Endothelial cell (in vitro differentiated cells): ENCODE measurements at regions not wholly inside any gene's neighbourhood (a gene's known extent, or its start where the extent isn't known, plus 50 kb on each side); places are given as distances from the start of the nearest gene placed in this dataset.
"Not testable (repeated sequence)": the region's sequence is repeated elsewhere in the genome, so short reads cannot be mapped to it uniquely, and the experiment has no call there.

Experiments
- DNase-seq: peaks from one replicate; pipeline ENCODE4 v3.0.0; 2021; ENCODE audit warnings: low spot score
- H3K27ac Mint-ChIP-seq: one replicate; pipeline ENCODE4 v1.8.0; 2021; ENCODE audit warnings: mixed read lengths, inconsistent platforms; ENCODE audit not compliant: unreplicated experiment
- H3K27me3 Mint-ChIP-seq: one replicate; pipeline ENCODE4 v1.8.0; 2021; ENCODE audit warnings: mild to moderate bottlenecking, moderate library complexity, mixed read lengths, inconsistent platforms; ENCODE audit not compliant: unreplicated experiment
- H3K36me3 Mint-ChIP-seq: one replicate; pipeline ENCODE4 v1.8.0; 2021; ENCODE audit warnings: mild to moderate bottlenecking, low read depth, mixed read lengths, inconsistent platforms; ENCODE audit not compliant: unreplicated experiment
- H3K4me1 Mint-ChIP-seq: one replicate; pipeline ENCODE4 v1.8.0; 2021; ENCODE audit warnings: mild to moderate bottlenecking, mixed read lengths, inconsistent platforms; ENCODE audit not compliant: unreplicated experiment
- H3K4me3 Mint-ChIP-seq: one replicate; pipeline ENCODE4 v1.8.0; 2021; ENCODE audit warnings: mild to moderate bottlenecking, mixed read lengths, inconsistent platforms; ENCODE audit not compliant: unreplicated experiment
- H3K9me3 Mint-ChIP-seq: one replicate; pipeline ENCODE4 v1.8.0; 2021; ENCODE audit warnings: mixed read lengths, inconsistent platforms; ENCODE audit not compliant: unreplicated experiment
- CTCF ChIP-seq: fragments of 200-600 bp; sonication (generic); IDR thresholded peaks from one replicate; pipeline ENCODE4 v1.5.0; 2021; ENCODE audit warnings: antibody characterized with exemption; ENCODE audit not compliant: unreplicated experiment

- Mint-ChIP-seq H3K36me3 (no peaks in the 10 kb centered on the region), H3K27ac (no peak overlapping the region), H3K27me3 (no peaks in the 10 kb centered on the region), H3K4me3 (no peak overlapping the region), H3K9me3 (no peaks in the 10 kb centered on the region), H3K4me1 (no peaks in the 10 kb centered on the region)
- no peak for DNase-seq
- no peak for TF ChIP-seq CTCF
Observed at GRCh38 chr17:70597774-70598173, 428.4 kb downstream of the KCNJ2 start.

- no peaks in the 10 kb centered on the region for H3K9me3 Mint-ChIP-seq
- H3K27ac Mint-ChIP-seq: no peak overlapping the region
- H3K4me3 Mint-ChIP-seq: no peak overlapping the region
- peaks cover 2% of the 10 kb centered on the region for H3K27me3 Mint-ChIP-seq
- no peak for TF ChIP-seq CTCF
- H3K4me1 Mint-ChIP-seq: no peaks in the 10 kb centered on the region
- DNase-seq: no peak
- H3K36me3 Mint-ChIP-seq: no peaks in the 10 kb centered on the region
Observed at GRCh38 chr17:70599198-70599597, 429.9 kb downstream of the KCNJ2 start.

GRCh38 chr17:70599945-70600344, 430.6 kb downstream of the KCNJ2 start:
- not testable (repeated sequence) for DNase-seq, H3K27me3 Mint-ChIP-seq, H3K9me3 Mint-ChIP-seq, H3K4me3 Mint-ChIP-seq, H3K27ac Mint-ChIP-seq, H3K36me3 Mint-ChIP-seq, H3K4me1 Mint-ChIP-seq

- Mint-ChIP-seq H3K4me3 (no peak overlapping the region), H3K36me3 (no peaks in the 10 kb centered on the region), H3K27me3 (peaks cover 2% of the 10 kb centered on the region), H3K4me1 (no peaks in the 10 kb centered on the region), H3K9me3 (no peaks in the 10 kb centered on the region), H3K27ac (no peak overlapping the region)
- no peak for DNase-seq
- no peak for TF ChIP-seq CTCF
Observed at GRCh38 chr17:70603226-70603625, 433.9 kb downstream of the KCNJ2 start.

- H3K27ac Mint-ChIP-seq: no peak overlapping the region
Observed at GRCh38 chr17:70604854-70605253, 435.5 kb downstream of the KCNJ2 start.

More at GRCh38 chr17:70604854-70605253, 435.5 kb downstream of the KCNJ2 start:
- Mint-ChIP-seq H3K4me3 (no peak overlapping the region), H3K36me3 (no peaks in the 10 kb centered on the region), H3K27me3 (peaks cover 2% of the 10 kb centered on the region), H3K9me3 (no peaks in the 10 kb centered on the region), H3K4me1 (no peaks in the 10 kb centered on the region)
- no peak for TF ChIP-seq CTCF
- no peak for DNase-seq
